SK-N-SH treated with all-trans-retinoic acid at 6 μM for 48 hours (cell line): ENCODE measurements at regions not wholly inside any gene's neighbourhood (a gene's known extent, or its start where the extent isn't known, plus 50 kb on each side); places are given as distances from the start of the nearest gene placed in this dataset.
A peak's percentile ranks its signal among the peaks of the same experiment; 100 is the strongest.

Source experiments
- ATAC-seq: fragments of 200-7000 bp; cut with Tn5 transposase; 3 replicates; pipeline ENCODE4 v1.9.1; 2020; ENCODE audit warnings: mild to moderate bottlenecking, moderate library complexity
- ARNTL ChIP-seq: fragments of 450-650 bp; formaldehyde crosslinking; IDR thresholded peaks from 2 replicates; pipeline ENCODE4 v1.5.0; 2020; ENCODE audit warnings: low read depth, mild to moderate bottlenecking, moderate library complexity, borderline replicate concordance
- BACH2 ChIP-seq: fragments of 250-450 bp; sonication (Bioruptor Pico); IDR thresholded peaks from 2 replicates; pipeline ENCODE4 v1.9.0; 2021; ENCODE audit warnings: mild to moderate bottlenecking, borderline replicate concordance
- CSDC2 ChIP-seq: fragments of 250-450 bp; sonication (Bioruptor Pico); IDR thresholded peaks from 2 replicates; pipeline ENCODE4 v1.5.0; 2020; ENCODE audit warnings: mild to moderate bottlenecking, moderate library complexity
- ESRRG ChIP-seq: fragments of 250-450 bp; sonication (Bioruptor Pico); IDR thresholded peaks from 2 replicates; pipeline ENCODE4 v1.6.1; 2021; ENCODE audit warnings: mild to moderate bottlenecking
- ISL1 ChIP-seq: fragments of 250-450 bp; sonication (Bioruptor Pico); IDR thresholded peaks from 2 replicates; pipeline ENCODE4 v2.1.2; 2022; ENCODE audit warnings: mild to moderate bottlenecking, moderate library complexity
- OSR1 ChIP-seq: fragments of 250-450 bp; sonication (Bioruptor Pico); IDR thresholded peaks from 2 replicates; pipeline ENCODE4 v1.8.0; 2022; ENCODE audit warnings: moderate library complexity, mild to moderate bottlenecking, inconsistent platforms
- PPARA ChIP-seq: fragments of 250-450 bp; sonication (Bioruptor Pico); IDR thresholded peaks from 2 replicates; pipeline ENCODE4 v1.5.0; 2020; ENCODE audit warnings: mild to moderate bottlenecking, borderline replicate concordance
- RARB ChIP-seq: fragments of 250-450 bp; sonication (Bioruptor Pico); IDR thresholded peaks from 2 replicates; pipeline ENCODE4 v1.8.0; 2021; ENCODE audit warnings: mild to moderate bottlenecking, moderate library complexity
- SNAI2 ChIP-seq: fragments of 250-450 bp; sonication (Bioruptor Pico); IDR thresholded peaks from 2 replicates; pipeline ENCODE4 v1.5.0; 2020; ENCODE audit warnings: mild to moderate bottlenecking, moderate library complexity
- TOX ChIP-seq: fragments of 250-450 bp; sonication (Bioruptor Pico); IDR thresholded peaks from 2 replicates; pipeline ENCODE4 v1.8.0; 2021; ENCODE audit warnings: mild to moderate bottlenecking, moderate library complexity, borderline replicate concordance
- ZC3H10 ChIP-seq: fragments of 250-450 bp; sonication (Bioruptor Pico); IDR thresholded peaks from 2 replicates; pipeline ENCODE4 v1.5.1; 2021; ENCODE audit warnings: mild to moderate bottlenecking, moderate library complexity
- ZFP3 ChIP-seq: fragments of 250-450 bp; sonication (Bioruptor Pico); IDR thresholded peaks from 2 replicates; pipeline ENCODE4 v1.5.0; 2020; ENCODE audit warnings: mild to moderate bottlenecking, moderate library complexity
- ZFP30 ChIP-seq: fragments of 450-650 bp; formaldehyde crosslinking; IDR thresholded peaks from 2 replicates; pipeline ENCODE4 v1.5.0; 2022; ENCODE audit warnings: mild to moderate bottlenecking, moderate library complexity
- ZNF565 ChIP-seq: fragments of 450-650 bp; formaldehyde crosslinking; conservative IDR thresholded peaks from 2 replicates; pipeline ENCODE4 v1.5.0; 2020; ENCODE audit warnings: low read depth, mild to moderate bottlenecking, moderate library complexity
- ZNF8 ChIP-seq: fragments of 450-650 bp; formaldehyde crosslinking; IDR thresholded peaks from 2 replicates; pipeline ENCODE4 v1.5.0; 2020; ENCODE audit warnings: mild to moderate bottlenecking, moderate library complexity
- TF ChIP-seq, protein P1 (sequence below): fragments of 250-450 bp; sonication (Bioruptor Pico); IDR thresholded peaks from 2 replicates; pipeline ENCODE4 v1.8.0; 2021; ENCODE audit warnings: low read depth, mild to moderate bottlenecking, moderate library complexity, borderline replicate concordance
- TF ChIP-seq, protein P2 (sequence below): fragments of 250-450 bp; sonication (Bioruptor Pico); IDR thresholded peaks from 2 replicates; pipeline ENCODE4 v1.5.1; 2020; ENCODE audit warnings: low read depth, mild to moderate bottlenecking, moderate library complexity
- TF ChIP-seq, protein P3 (sequence below): fragments of 250-450 bp; sonication (Bioruptor Pico); IDR thresholded peaks from 2 replicates; pipeline ENCODE4 v1.8.0; 2020; ENCODE audit warnings: mild to moderate bottlenecking, moderate library complexity, borderline replicate concordance
- TF ChIP-seq, protein P4 (sequence below): fragments of 250-450 bp; sonication (Bioruptor Pico); IDR thresholded peaks from 2 replicates; pipeline ENCODE4 v1.5.0; 2020; ENCODE audit warnings: mild to moderate bottlenecking, moderate library complexity
- TF ChIP-seq, protein P5 (sequence below): fragments of 250-450 bp; sonication (Bioruptor Pico); IDR thresholded peaks from 2 replicates; pipeline ENCODE4 v1.5.1; 2021; ENCODE audit warnings: mild to moderate bottlenecking, moderate library complexity

DNA sequence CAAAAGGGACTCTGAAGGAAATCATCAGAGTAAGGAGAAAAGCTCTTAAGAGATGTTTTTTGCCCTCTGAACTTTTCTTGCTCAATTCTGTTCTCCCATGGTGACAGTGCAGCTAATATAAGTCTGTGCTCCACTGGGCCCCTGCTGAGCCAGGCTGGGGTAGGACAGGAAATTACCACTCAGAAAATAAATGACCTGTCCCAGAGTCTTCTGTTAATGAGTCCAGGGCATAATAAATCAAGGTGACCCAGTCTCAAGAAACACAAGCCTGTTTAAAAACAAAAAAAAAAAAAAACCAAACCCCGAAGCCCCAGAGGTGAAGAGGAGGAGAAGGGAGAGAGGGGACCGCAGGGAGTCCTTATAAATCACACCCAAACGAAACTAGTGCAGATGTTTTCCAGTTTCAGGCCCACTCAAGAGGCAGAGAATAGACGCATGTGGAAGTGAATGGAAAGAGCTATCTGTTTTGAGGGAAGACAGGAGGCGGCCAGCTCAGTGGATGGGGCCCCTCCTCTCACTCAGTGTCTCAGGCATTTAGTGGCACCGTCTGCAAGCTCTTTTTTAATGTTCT, 59.8 kb upstream of the BOC start:
- TF ChIP-seq ZNF8 (CRISPR knock-in tag) (no peak), CSDC2 (no peak), PPARA (no peak), ARNTL (CRISPR knock-in tag) (no peak), OSR1 (no peak), ISL1 (CRISPR knock-in tag) (no peak), ESRRG (CRISPR knock-in tag) (no peak), ZC3H10 (CRISPR knock-in tag) (no peak), BACH2 (no peak), ZNF565 (CRISPR knock-in tag) (no peak), ZFP30 (CRISPR knock-in tag) (no peak), RARB (no peak)
- TF ChIP-seq, protein P1, sequence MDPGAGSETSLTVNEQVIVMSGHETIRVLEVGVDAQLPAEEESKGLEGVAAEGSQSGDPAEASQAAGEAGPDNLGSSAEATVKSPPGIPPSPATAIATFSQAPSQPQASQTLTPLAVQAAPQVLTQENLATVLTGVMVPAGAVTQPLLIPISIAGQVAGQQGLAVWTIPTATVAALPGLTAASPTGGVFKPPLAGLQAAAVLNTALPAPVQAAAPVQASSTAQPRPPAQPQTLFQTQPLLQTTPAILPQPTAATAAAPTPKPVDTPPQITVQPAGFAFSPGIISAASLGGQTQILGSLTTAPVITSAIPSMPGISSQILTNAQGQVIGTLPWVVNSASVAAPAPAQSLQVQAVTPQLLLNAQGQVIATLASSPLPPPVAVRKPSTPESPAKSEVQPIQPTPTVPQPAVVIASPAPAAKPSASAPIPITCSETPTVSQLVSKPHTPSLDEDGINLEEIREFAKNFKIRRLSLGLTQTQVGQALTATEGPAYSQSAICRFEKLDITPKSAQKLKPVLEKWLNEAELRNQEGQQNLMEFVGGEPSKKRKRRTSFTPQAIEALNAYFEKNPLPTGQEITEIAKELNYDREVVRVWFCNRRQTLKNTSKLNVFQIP (CRISPR knock-in tag): no peak
- TF ChIP-seq, protein P2, sequence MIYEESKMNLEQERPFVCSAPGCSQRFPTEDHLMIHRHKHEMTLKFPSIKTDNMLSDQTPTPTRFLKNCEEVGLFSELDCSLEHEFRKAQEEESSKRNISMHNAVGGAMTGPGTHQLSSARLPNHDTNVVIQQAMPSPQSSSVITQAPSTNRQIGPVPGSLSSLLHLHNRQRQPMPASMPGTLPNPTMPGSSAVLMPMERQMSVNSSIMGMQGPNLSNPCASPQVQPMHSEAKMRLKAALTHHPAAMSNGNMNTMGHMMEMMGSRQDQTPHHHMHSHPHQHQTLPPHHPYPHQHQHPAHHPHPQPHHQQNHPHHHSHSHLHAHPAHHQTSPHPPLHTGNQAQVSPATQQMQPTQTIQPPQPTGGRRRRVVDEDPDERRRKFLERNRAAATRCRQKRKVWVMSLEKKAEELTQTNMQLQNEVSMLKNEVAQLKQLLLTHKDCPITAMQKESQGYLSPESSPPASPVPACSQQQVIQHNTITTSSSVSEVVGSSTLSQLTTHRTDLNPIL: no peak
- ATAC-seq: peak; percentile 24

DNA sequence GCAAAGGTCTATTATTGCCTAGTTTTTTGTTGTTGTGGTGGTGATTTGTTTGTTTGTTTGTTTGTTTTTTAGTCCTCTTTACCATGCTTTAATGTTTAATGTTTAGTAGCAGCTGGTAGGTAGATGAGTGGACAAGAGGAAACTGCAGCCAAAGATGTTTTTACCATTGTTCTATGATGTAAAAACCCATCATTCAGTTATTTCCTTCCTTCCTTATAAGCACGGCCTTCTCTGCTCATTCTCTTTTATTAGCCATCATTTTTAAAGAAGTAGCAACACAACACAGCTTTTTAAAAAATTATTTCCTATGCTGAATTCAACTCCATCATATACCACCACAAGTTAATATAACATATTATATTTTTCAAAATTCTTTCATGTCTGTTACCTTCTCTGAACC, 58.5 kb upstream of the BOC start:
- no peak for ATAC-seq
- TF ChIP-seq ZFP3 (no peak), ISL1 (CRISPR knock-in tag) (no peak), PPARA (no peak), SNAI2 (no peak), OSR1 (no peak), BACH2 (no peak), RARB (no peak), TOX (CRISPR knock-in tag) (no peak), ZNF565 (CRISPR knock-in tag) (no peak)
- TF ChIP-seq, protein P1 (CRISPR knock-in tag): no peak
- TF ChIP-seq, protein P3, sequence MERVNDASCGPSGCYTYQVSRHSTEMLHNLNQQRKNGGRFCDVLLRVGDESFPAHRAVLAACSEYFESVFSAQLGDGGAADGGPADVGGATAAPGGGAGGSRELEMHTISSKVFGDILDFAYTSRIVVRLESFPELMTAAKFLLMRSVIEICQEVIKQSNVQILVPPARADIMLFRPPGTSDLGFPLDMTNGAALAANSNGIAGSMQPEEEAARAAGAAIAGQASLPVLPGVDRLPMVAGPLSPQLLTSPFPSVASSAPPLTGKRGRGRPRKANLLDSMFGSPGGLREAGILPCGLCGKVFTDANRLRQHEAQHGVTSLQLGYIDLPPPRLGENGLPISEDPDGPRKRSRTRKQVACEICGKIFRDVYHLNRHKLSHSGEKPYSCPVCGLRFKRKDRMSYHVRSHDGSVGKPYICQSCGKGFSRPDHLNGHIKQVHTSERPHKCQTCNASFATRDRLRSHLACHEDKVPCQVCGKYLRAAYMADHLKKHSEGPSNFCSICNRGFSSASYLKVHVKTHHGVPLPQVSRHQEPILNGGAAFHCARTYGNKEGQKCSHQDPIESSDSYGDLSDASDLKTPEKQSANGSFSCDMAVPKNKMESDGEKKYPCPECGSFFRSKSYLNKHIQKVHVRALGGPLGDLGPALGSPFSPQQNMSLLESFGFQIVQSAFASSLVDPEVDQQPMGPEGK (CRISPR knock-in tag): no peak

DNA sequence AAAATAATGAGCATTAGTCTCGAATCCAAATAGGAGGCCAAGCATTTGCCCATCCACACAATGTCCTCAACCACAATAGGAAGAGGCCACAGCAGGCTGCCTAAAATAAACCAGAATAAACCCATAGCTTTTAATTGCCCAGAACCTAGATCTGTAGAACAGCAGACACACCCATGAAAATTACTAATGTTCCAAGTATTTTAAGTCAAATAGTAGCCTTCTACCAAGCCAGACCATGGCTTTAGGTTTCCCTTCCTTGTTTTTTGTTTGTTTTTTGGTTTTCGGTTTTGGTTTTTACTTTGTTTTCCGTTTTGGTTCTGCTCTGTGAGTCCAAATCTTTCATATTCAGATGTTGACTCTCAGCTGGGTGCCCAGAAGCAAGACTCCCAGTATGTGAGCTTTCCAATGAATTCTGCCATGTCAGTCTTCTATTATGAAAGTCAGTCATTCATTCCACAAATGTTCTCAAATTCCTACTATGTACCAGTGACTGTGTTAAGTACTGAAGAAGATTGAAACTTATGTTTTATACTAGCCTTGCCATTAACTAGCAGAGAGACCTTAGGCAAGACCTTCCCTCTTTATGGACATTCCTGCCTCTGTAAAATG, 57.8 kb upstream of the BOC start:
- no peak for TF ChIP-seq TOX (CRISPR knock-in tag)
- no peak for ATAC-seq

DNA sequence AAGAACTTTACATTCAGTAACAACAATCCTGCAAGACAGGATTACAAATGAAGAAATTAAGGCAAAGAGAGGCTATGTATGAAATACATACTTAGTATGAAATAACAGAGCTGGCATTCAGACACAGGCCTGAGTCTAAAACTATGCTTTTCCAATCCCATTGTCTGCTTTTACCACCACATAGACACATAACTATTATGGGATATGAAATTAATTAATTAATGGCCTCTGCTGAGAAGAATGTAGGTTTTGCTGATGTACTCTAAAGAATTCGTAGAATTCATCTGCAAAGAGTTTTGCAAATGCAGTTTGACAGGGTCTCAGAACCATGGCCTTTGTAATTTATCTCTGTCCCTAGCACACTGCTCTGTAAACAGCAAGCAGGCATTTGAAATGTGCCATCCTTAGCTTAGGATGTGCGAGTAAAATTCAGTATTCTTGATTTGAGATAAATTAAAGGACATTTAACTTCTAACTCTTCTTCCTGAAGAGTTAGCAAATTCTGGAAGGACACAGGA, 54.5 kb upstream of the BOC start:
- TF ChIP-seq, protein P1 (CRISPR knock-in tag): no peak
- no peak for TF ChIP-seq ZFP30 (CRISPR knock-in tag)
- no peak for TF ChIP-seq ZNF565 (CRISPR knock-in tag)
- no peak for TF ChIP-seq ZNF8 (CRISPR knock-in tag)
- TF ChIP-seq, protein P4, sequence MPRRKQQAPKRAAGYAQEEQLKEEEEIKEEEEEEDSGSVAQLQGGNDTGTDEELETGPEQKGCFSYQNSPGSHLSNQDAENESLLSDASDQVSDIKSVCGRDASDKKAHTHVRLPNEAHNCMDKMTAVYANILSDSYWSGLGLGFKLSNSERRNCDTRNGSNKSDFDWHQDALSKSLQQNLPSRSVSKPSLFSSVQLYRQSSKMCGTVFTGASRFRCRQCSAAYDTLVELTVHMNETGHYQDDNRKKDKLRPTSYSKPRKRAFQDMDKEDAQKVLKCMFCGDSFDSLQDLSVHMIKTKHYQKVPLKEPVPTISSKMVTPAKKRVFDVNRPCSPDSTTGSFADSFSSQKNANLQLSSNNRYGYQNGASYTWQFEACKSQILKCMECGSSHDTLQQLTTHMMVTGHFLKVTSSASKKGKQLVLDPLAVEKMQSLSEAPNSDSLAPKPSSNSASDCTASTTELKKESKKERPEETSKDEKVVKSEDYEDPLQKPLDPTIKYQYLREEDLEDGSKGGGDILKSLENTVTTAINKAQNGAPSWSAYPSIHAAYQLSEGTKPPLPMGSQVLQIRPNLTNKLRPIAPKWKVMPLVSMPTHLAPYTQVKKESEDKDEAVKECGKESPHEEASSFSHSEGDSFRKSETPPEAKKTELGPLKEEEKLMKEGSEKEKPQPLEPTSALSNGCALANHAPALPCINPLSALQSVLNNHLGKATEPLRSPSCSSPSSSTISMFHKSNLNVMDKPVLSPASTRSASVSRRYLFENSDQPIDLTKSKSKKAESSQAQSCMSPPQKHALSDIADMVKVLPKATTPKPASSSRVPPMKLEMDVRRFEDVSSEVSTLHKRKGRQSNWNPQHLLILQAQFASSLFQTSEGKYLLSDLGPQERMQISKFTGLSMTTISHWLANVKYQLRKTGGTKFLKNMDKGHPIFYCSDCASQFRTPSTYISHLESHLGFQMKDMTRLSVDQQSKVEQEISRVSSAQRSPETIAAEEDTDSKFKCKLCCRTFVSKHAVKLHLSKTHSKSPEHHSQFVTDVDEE (CRISPR knock-in tag): no peak
- no peak for TF ChIP-seq ISL1 (CRISPR knock-in tag)
- TF ChIP-seq BACH2: no peak
- TF ChIP-seq TOX (CRISPR knock-in tag): no peak
- TF ChIP-seq ZFP3: no peak
- TF ChIP-seq, protein P3 (CRISPR knock-in tag): no peak
- TF ChIP-seq, protein P5, sequence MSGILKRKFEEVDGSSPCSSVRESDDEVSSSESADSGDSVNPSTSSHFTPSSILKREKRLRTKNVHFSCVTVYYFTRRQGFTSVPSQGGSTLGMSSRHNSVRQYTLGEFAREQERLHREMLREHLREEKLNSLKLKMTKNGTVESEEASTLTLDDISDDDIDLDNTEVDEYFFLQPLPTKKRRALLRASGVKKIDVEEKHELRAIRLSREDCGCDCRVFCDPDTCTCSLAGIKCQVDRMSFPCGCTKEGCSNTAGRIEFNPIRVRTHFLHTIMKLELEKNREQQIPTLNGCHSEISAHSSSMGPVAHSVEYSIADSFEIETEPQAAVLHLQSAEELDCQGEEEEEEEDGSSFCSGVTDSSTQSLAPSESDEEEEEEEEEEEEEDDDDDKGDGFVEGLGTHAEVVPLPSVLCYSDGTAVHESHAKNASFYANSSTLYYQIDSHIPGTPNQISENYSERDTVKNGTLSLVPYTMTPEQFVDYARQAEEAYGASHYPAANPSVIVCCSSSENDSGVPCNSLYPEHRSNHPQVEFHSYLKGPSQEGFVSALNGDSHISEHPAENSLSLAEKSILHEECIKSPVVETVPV (CRISPR knock-in tag): no peak
- peak; percentile 86 for ATAC-seq
